NCI-H774 (cell line): ENCODE measurements at regions not wholly inside any gene's neighbourhood (a gene's known extent, or its start where the extent isn't known, plus 50 kb on each side); places are given as distances from the start of the nearest gene placed in this dataset.

Source experiments
- DNase-seq: peaks from one replicate; lab custom pipeline; 2025; lab: John Stamatoyannopoulos, UW

- no peak for DNase-seq
Observed at GRCh38 chr3:13266005-13266404, 154.1 kb downstream of the NUP210 start.

DNA sequence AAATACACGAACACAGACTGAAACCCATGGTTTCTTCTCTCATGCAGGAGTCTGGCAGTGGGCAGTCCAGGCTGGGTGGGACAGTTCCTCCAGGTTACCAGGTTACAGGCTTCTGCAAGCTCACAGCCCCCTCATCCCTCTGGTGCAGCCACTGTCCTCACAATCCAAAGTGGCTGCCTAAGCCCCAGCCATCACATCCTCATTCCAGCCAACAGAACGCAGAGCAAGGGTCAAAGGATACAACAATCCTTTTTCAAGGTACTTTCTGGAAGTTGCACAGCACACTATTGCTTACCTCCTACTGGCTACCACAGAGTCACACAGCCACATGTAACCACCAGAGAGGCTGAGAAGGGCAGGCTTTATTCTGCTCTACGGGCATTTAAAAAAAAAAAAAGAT lies 154.6 kb downstream of the NUP210 start:
- no peak for DNase-seq

- DNase-seq: no peak
Observed at GRCh38 chr3:13265016-13265415, 155.1 kb downstream of the NUP210 start.

DNA sequence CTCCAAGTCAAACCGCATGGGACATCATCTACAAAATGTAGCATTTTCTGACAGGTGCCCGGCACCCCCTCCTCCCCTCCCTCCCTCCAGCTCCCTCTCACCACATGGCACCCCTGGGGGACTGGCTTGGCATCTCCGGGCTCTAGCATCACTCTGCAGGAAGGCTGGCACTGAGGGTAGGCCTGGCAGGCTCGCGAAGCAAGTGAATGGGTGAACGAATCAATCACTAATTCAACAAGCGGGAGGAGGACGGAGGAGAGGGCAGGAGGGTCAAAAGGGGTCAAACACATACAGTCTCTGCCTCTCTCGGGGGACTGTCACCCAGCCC lies 155.7 kb downstream of the NUP210 start:
- DNase-seq: no peak

DNA sequence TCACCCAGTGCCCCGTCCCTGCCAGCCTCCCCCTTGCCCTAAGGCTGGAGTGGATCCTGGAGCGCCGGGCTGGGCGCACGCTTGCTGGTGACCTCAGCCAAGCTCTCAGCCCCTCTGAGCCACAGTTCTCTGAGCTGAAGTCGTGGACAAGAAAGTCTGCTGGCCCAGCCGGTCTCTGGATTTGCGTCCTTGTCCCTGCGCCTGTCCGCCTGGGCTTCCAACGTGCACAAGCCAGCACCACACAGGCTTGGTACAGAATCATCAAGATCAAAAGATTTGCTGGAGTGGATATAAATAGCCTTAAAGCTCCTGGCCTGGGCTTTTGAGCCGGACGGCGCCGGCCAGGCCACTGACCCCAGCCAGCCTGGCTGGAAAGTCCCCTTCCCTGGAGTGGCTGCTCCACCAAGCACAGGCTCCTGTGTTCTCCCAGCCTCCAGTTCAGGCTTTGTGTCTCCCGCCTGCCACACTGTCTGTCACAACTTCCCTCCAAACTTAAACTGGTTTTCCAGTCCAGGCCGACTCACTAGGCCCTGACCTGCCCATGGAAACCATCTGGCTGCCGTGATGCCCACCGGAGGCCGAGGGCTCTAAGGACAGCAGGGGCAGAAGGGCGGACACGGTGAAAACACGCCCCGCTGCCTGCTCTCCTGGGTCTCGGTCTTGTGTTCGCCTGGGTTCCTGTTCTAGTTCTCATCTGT lies 156.2 kb downstream of the NUP210 start:
- no peak for DNase-seq

GRCh38 chr3:13262493-13263211 lies 157.5 kb downstream of the NUP210 start:
- DNase-seq: no peak

- no peak for DNase-seq
Observed at GRCh38 chr3:13261892-13262291, 158.2 kb downstream of the NUP210 start.

GRCh38 chr3:13261104-13261830 lies 158.9 kb downstream of the NUP210 start:
- no peak for DNase-seq

GRCh38 chr3:13260259-13261103 lies 159.6 kb downstream of the NUP210 start:
- no peak for DNase-seq

DNA sequence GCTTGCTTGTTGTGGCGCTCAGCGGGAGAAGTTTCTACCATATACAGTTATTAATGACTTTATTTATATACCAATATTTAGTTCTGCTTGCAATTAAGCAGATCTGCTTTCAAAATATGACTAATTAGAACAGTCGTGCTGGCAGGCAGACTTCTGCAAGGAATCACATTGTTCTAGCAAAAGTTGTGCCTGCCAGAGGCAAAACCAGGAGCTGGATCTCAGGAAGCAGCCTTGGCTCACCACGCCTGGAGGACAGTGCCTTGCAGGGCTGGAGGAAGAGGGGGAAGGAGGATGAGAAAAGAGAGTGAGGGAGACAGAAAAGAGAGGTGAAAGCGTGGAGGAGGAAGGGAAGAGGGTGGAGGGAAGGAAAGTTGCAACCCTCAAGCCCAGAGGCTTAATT lies 160.3 kb downstream of the NUP210 start:
- DNase-seq: no peak

DNA sequence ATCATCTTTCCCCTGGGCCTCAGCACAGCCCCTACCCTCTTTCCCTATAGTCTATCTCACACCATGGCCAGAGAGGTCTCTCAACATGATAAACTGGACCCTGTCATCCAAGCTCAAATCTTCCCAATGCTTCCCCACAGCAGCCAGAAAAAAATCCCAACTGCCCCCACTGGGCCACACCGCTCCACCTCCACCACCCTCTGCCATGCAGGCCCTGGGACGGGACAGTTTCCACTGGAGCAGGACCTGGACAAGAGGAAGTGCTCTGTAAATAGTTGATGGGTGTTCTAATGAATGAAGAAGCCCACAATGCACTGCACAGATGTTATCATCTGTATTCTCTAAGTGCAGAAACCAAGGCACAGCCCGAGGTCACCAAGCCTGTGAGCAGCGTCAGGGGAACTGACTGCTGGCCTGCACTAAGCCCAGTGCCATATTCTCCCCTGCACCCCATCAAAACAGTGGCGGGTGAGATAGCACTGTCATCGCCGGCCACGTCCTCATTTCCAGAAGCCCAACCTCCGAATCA lies 161.1 kb downstream of the NUP210 start:
- DNase-seq: no peak

GRCh38 chr3:13258280-13258679 lies 161.8 kb downstream of the NUP210 start:
- DNase-seq: no peak

- DNase-seq: no peak
Observed at GRCh38 chr3:13257666-13258065, 162.5 kb downstream of the NUP210 start.

DNA sequence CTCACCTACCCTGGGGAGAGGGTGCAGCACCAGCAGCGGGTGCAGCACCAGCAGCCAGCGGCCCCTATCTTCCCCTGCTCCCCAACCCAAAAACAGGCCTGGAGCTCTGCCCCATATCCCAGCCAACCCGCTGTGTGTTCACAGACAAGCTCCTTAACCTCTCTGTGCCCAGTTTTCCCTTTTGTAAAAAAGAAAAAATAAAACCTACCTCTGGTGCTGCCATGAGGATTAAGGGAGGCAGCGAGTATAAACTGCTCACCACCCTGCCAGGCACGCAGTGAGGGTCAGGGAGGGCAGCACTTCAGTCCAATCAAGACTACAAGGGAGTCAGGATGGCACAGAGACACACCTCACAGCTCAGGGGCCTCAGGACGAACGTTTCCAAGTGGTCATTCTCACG lies 163.3 kb downstream of the NUP210 start:
- no peak for DNase-seq

DNA sequence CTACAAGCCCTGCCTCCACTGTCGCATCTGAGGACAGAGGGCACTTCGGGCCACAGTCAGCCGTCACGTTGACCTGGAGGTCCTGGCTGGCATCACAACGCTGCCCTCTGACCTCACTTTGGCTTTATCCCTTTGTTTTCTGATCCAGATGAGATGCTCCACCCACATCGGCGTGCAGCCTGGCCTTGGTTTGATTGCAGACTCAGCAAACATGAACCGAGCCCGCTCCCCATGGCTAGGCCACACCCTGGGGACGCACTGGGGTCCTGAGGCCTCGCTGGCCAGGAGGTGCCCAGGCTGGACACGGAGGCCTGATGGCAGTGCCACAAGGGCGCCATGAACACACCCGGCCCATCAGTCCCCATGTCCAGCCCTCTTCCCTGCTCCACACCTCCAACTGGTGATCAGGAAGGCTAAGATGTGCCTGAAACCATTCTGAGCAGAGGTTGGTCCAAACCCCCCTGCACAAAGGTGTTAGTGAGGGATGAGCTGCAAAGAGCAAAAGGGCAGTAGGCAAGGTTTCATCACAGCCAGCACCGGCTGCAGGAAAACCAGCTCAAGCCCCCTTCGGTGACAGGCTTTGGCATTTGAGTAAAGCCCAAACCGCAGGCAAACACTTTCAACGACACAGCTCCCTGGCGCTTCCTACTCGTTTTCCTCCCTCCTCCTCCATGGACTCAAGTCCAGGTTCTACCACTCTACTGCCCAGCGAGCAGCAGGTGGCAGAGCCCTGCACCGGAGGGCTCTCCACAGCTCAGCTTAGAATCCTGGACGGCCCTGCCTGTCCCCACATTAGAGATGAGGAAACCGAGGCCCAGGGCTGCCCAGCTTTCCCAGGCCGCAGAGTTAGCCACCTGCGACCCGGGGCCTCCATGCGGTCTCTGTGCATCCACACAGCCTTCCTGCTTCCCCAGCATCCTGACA lies 165.8 kb downstream of the NUP210 start:
- no peak for DNase-seq

DNA sequence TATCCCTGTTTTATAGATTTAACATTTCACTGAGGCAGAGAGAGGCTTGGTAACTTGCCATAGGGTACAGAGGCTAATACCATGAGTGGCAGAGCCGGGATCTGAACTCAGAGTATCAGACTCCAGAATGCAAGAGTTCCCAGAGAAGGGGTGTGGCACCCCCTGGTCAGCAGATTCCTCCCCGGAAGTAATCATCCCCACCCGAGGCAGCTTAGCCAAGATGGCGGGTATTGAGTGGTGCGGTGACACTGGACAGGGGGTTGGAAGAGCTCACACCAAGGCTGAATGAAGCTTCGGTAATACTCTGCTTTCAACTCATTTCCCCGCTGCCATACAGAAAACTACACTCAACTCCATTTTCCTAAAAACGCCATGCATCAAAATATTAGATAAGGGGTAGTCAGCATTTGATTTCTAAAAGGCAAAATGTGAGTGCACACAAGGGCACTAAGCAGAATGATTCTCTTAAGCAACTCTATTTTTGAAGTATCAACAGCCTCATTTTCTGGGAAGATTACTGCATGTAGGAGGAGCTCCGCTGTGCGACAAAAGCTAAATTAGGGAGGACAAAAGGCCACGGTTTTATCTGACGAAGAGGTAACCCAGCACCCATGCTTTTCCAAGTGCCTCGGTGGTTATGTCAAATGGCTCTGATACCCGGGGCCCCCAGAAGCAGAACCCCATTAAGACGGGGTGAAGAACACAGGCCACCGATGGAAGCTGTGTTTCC lies 166.7 kb downstream of the NUP210 start:
- no peak for DNase-seq

DNA sequence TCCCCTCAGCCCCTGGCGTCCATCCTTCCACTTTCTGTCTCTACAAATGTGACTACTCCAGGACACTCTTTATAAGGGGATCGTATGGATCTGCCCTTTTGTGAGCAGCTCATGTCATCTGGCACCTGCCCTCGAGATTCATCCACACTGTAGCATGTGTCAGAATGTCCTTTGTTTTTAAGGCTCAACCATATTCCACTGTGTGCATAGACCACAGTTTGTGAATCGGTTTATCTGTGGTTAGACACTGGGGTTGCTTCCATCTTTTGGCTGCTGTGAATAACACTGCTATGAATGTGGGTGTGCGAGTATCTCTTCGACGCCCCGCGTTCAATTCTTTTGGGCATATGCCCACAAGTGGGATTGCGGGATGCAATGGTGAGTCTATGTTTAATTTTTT lies 167.9 kb downstream of the NUP210 start:
- DNase-seq: no peak

- no peak for DNase-seq
Observed at GRCh38 chr3:13251166-13251903, 168.8 kb downstream of the NUP210 start.

GRCh38 chr3:13249664-13250390 lies 170.3 kb downstream of the NUP210 start:
- DNase-seq: no peak
